ENCODE measurements at regions not wholly inside any gene's neighbourhood (a gene's known extent, or its start where the extent isn't known, plus 50 kb on each side); places are given as distances from the start of the nearest gene placed in this dataset.

- Histone ChIP-seq H3K9me3 (no peaks in the 10 kb centered on the region), H3K36me3 (no peaks in the 10 kb centered on the region), H3K4me3 (no peak overlapping the region), H3K27ac (no peak overlapping the region), H3K27me3 (no peaks in the 10 kb centered on the region), H3K4me1 (no peaks in the 10 kb centered on the region)
- DNase-seq = no peak
- TF ChIP-seq, protein P1, sequence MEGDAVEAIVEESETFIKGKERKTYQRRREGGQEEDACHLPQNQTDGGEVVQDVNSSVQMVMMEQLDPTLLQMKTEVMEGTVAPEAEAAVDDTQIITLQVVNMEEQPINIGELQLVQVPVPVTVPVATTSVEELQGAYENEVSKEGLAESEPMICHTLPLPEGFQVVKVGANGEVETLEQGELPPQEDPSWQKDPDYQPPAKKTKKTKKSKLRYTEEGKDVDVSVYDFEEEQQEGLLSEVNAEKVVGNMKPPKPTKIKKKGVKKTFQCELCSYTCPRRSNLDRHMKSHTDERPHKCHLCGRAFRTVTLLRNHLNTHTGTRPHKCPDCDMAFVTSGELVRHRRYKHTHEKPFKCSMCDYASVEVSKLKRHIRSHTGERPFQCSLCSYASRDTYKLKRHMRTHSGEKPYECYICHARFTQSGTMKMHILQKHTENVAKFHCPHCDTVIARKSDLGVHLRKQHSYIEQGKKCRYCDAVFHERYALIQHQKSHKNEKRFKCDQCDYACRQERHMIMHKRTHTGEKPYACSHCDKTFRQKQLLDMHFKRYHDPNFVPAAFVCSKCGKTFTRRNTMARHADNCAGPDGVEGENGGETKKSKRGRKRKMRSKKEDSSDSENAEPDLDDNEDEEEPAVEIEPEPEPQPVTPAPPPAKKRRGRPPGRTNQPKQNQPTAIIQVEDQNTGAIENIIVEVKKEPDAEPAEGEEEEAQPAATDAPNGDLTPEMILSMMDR (IDR thresholded peaks at IDR 0.05) = no peak
- ATAC-seq = no peak
- intact Hi-C loops (cut with DNase I) = no loop called here
Measured at GRCh38 chr5:62111428-62111827, 194.6 kb upstream of the KIF2A start.

GRCh38 chr5:62112689-62113228 lies 193.2 kb upstream of the KIF2A start:
- no peaks in the 10 kb centered on the region for H3K27me3 ChIP-seq
- no peak for DNase-seq
- H3K36me3 ChIP-seq = no peaks in the 10 kb centered on the region
- no peaks in the 10 kb centered on the region for H3K4me1 ChIP-seq
- no peak overlapping the region for H3K4me3 ChIP-seq
- TF ChIP-seq, protein P1 (IDR thresholded peaks at IDR 0.05) = no peak
- intact Hi-C loops (cut with DNase I) = no loop called here
- H3K9me3 ChIP-seq = no peaks in the 10 kb centered on the region
- H3K27ac ChIP-seq = no peak overlapping the region
- ATAC-seq = no peak

- TF ChIP-seq, protein P1 (IDR thresholded peaks at IDR 0.05) = no peak
- Histone ChIP-seq H3K4me1 (no peaks in the 10 kb centered on the region), H3K4me3 (no peak overlapping the region), H3K27ac (no peak overlapping the region), H3K36me3 (no peaks in the 10 kb centered on the region), H3K9me3 (no peaks in the 10 kb centered on the region), H3K27me3 (no peaks in the 10 kb centered on the region)
- intact Hi-C loops (cut with DNase I) = no loop called here
- ATAC-seq (no peak), DNase-seq (no peak)
Measured at GRCh38 chr5:62115014-62115413, 191.0 kb upstream of the KIF2A start.

- no peak for DNase-seq
- no peak overlapping the region for H3K27ac ChIP-seq
- no peaks in the 10 kb centered on the region for H3K27me3 ChIP-seq
- H3K36me3 ChIP-seq = no peaks in the 10 kb centered on the region
- intact Hi-C loops (cut with DNase I) = no loop called here
- H3K4me3 ChIP-seq = no peak overlapping the region
- TF ChIP-seq, protein P1 (IDR thresholded peaks at IDR 0.05) = no peak
- H3K9me3 ChIP-seq = no peaks in the 10 kb centered on the region
- ATAC-seq = no peak
- H3K4me1 ChIP-seq = no peaks in the 10 kb centered on the region
Measured at GRCh38 chr5:62124266-62124665, 181.7 kb upstream of the KIF2A start.

GRCh38 chr5:62126090-62126489 lies 179.9 kb upstream of the KIF2A start:
- H3K27me3 ChIP-seq = no peaks in the 10 kb centered on the region
- TF ChIP-seq, protein P1 (IDR thresholded peaks at IDR 0.05) = no peak
- no peak overlapping the region for H3K4me3 ChIP-seq
- intact Hi-C loops (cut with DNase I) = no loop called here
- no peaks in the 10 kb centered on the region for H3K9me3 ChIP-seq
- no peak for ATAC-seq
- DNase-seq = no peak
- no peaks in the 10 kb centered on the region for H3K36me3 ChIP-seq
- no peaks in the 10 kb centered on the region for H3K4me1 ChIP-seq
- no peak overlapping the region for H3K27ac ChIP-seq
